PFSK-1 (cell line): ENCODE measurements at regions not wholly inside any gene's neighbourhood (a gene's known extent, or its start where the extent isn't known, plus 50 kb on each side); places are given as distances from the start of the nearest gene placed in this dataset.

Source experiments
- FOXP2 ChIP-seq: optimal IDR thresholded peaks from 2 replicates; pipeline ENCODE3; 2011; ENCODE audit warnings: borderline replicate concordance, control low read depth, inconsistent platforms; ENCODE audit not compliant: insufficient read depth; ENCODE audit errors: extremely low read length, extremely low read depth
- POLR2AphosphoS5 ChIP-seq: IDR thresholded peaks from 2 replicates; pipeline ENCODE4 v1.6.1; 2012; ENCODE audit warnings: low read depth, mild to moderate bottlenecking, control low read depth, low read length, moderate library complexity
- REST ChIP-seq, 2 experiments: IDR thresholded peaks; 2 replicates each; pipeline versions ENCODE4 v1.6.1 to v1.8.0; 2011 to 2012; ENCODE audit warnings: low read depth in 2 of 2, low read length in 2 of 2, control low read depth in 1 of 2, inconsistent platforms in 1 of 2, mild to moderate bottlenecking in 1 of 2, moderate library complexity in 1 of 2; ENCODE audit not compliant: insufficient read depth in 1 of 2
- SIN3A ChIP-seq: IDR thresholded peaks from 2 replicates; pipeline ENCODE4 v1.6.1; 2012; ENCODE audit warnings: mild to moderate bottlenecking, low read length, moderate library complexity, borderline replicate concordance; ENCODE audit not compliant: insufficient read depth
- TAF1 ChIP-seq: IDR thresholded peaks from 2 replicates; pipeline ENCODE4 v1.6.1; 2012; ENCODE audit warnings: low read length, control low read depth, borderline replicate concordance; ENCODE audit not compliant: insufficient read depth

DNA sequence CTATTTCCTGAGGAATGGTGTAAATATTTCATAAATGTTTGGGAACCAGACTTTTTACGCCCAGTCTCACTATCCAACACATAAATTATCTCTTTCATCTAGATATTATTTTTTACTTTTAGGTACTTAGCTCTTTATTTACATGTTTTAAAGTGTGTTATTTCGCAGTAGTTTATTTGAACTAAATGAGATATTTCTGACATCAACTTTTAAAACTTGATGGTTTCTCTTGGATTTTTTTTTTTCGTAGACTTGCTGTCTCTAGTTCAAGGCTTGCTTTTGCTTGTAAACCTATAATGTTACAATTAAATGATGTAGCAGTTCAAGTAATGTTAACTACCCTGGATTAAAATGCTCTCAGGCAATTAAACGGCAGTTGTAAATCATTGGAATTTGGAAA lies 241.7 kb upstream of the PDE3A start:
- no peak for TF ChIP-seq POLR2AphosphoS5

GRCh38 chr12:20127413-20127812 lies 240.9 kb upstream of the PDE3A start:
- no peak for TF ChIP-seq SIN3A
- no peak for TF ChIP-seq FOXP2
- no peak for TF ChIP-seq TAF1
- no peak for TF ChIP-seq POLR2AphosphoS5
- TF ChIP-seq REST (IDR thresholded peaks at IDR 0.05; ENCODE audit: insufficient read depth in 1 of 2, low read depth in 2 of 2, low read length in 2 of 2), result no peak

- TF ChIP-seq POLR2AphosphoS5 (no peak), TAF1 (no peak)
Observed at GRCh38 chr12:20128928-20129327, 239.4 kb upstream of the PDE3A start.

DNA sequence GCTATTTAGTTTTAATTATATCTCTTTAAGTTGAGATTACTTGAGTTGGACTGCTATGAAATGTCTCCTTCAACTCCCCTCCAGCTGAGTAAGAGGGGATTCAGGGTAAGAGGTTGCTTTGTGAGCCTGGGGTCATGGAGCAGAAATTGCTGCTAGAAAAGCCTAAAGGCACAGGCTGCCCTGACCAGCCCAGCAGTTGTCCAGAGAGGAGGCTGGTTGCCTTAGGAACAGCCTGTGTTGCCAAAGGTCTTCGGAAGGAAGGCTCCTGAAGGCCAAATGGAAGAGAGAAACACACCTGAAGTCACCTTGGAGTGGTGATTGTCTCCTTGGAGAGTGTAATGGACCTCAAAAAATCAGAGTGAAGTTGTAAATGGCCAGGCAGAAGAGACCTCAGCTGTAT lies 235.5 kb upstream of the PDE3A start:
- TF ChIP-seq FOXP2 (no peak), TAF1 (no peak), REST (IDR thresholded peaks at IDR 0.05; ENCODE audit: insufficient read depth in 1 of 2, low read depth in 2 of 2, low read length in 2 of 2) (no peak), SIN3A (no peak), POLR2AphosphoS5 (no peak)

DNA sequence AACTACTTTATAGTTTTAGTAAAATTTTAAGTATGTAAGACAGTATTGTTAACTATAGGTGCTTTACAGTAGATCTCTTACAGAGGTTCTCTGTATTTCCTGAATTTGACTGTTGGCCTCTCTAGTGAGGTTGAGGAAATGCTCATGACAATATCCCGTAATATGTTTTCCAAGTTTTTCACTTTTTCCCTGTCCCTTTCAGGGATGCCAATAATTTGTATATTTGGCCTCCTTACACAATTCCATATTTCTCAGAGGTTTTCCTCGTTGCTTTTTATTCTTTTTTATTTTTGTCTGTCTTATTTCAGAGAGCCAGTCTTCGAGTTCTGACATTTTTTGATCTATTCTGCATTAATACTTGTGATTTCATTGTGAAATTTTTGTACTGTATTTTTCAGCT lies 233.7 kb upstream of the PDE3A start:
- TF ChIP-seq TAF1 (no peak), POLR2AphosphoS5 (no peak), FOXP2 (no peak), SIN3A (no peak), REST (IDR thresholded peaks at IDR 0.05; ENCODE audit: insufficient read depth in 1 of 2, low read depth in 2 of 2, low read length in 2 of 2) (no peak)

DNA sequence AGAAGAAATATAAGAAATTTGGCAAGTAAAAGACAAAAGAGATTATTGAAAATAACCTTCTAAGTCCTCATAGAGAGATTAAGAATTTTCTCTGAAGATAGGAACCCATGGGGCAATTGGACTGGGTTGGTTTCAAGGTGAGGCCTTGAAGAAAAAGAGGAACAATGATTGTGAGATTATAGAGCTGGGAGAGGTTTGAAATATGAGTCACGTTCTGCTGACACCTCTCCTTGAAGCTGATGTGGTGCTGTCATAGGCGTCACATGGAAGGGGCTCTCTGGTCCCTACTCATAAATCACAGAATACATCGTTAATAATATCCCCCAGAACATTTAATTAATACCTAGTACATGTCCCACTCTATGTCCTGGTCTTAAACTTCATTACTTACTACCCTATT lies 227.6 kb upstream of the PDE3A start:
- no peak for TF ChIP-seq POLR2AphosphoS5
- TF ChIP-seq FOXP2, result no peak
- no peak for TF ChIP-seq SIN3A
- TF ChIP-seq REST (IDR thresholded peaks at IDR 0.05; ENCODE audit: insufficient read depth in 1 of 2, low read depth in 2 of 2, low read length in 2 of 2), result no peak
- no peak for TF ChIP-seq TAF1
